ENCODE measurements at regions not wholly inside any gene's neighbourhood (a gene's known extent, or its start where the extent isn't known, plus 50 kb on each side); places are given as distances from the start of the nearest gene placed in this dataset.
"Not testable (repeated sequence)": the region's sequence is repeated elsewhere in the genome, so short reads cannot be mapped to it uniquely, and the experiment has no call there.

- H3K4me3 ChIP-seq (ENCODE audit: severe bottlenecking) = no peak overlapping the region
These were observed 634.7 kb downstream of the UQCRFS1 start for GRCh38 chr19:28578208-28578607.

GRCh38 chr19:28577666-28578065 lies 635.3 kb downstream of the UQCRFS1 start:
- ATAC-seq (ENCODE audit: low read depth) (no peak), DNase-seq (ENCODE audit: low spot score) (no peak)
- Histone ChIP-seq H3K27me3 (ENCODE audit: insufficient read depth, poor library complexity, severe bottlenecking) (no peaks in the 10 kb centered on the region), H3K36me3 (ENCODE audit: low read depth) (no peaks in the 10 kb centered on the region), H3K9me3 (ENCODE audit: severe bottlenecking) (no peaks in the 10 kb centered on the region), H3K27ac (ENCODE audit: poor library complexity, severe bottlenecking) (no peak overlapping the region), H3K4me3 (ENCODE audit: severe bottlenecking) (no peak overlapping the region), H3K4me1 (ENCODE audit: insufficient read depth, poor library complexity, severe bottlenecking) (no peaks in the 10 kb centered on the region)
- TF ChIP-seq CTCF (IDR thresholded peaks at IDR 0.05; ENCODE audit: poor library complexity, severe bottlenecking) = no peak

More at GRCh38 chr19:28578208-28578607, 634.7 kb downstream of the UQCRFS1 start:
- Histone ChIP-seq H3K27ac (ENCODE audit: poor library complexity, severe bottlenecking) (no peak overlapping the region), H3K36me3 (ENCODE audit: low read depth) (no peaks in the 10 kb centered on the region), H3K27me3 (ENCODE audit: insufficient read depth, poor library complexity, severe bottlenecking) (no peaks in the 10 kb centered on the region), H3K9me3 (ENCODE audit: severe bottlenecking) (no peaks in the 10 kb centered on the region), H3K4me1 (ENCODE audit: insufficient read depth, poor library complexity, severe bottlenecking) (no peaks in the 10 kb centered on the region)
- no peak for DNase-seq (ENCODE audit: low spot score)
- no peak for TF ChIP-seq CTCF (IDR thresholded peaks at IDR 0.05; ENCODE audit: poor library complexity, severe bottlenecking)
- ATAC-seq (ENCODE audit: low read depth) = no peak

GRCh38 chr19:28577233-28577632 lies 635.7 kb downstream of the UQCRFS1 start:
- no peaks in the 10 kb centered on the region for H3K4me1 ChIP-seq (ENCODE audit: insufficient read depth, poor library complexity, severe bottlenecking)
- no peaks in the 10 kb centered on the region for H3K36me3 ChIP-seq (ENCODE audit: low read depth)
- H3K27ac ChIP-seq (ENCODE audit: poor library complexity, severe bottlenecking) = no peak overlapping the region
- no peak for TF ChIP-seq CTCF (IDR thresholded peaks at IDR 0.05; ENCODE audit: poor library complexity, severe bottlenecking)
- ATAC-seq (ENCODE audit: low read depth) = no peak
- no peak overlapping the region for H3K4me3 ChIP-seq (ENCODE audit: severe bottlenecking)
- DNase-seq (ENCODE audit: low spot score) = no peak
- H3K27me3 ChIP-seq (ENCODE audit: insufficient read depth, poor library complexity, severe bottlenecking) = no peaks in the 10 kb centered on the region
- H3K9me3 ChIP-seq (ENCODE audit: severe bottlenecking) = no peaks in the 10 kb centered on the region

GRCh38 chr19:28575816-28576215 lies 637.1 kb downstream of the UQCRFS1 start:
- Histone ChIP-seq H3K27me3 (ENCODE audit: insufficient read depth, poor library complexity, severe bottlenecking) (no peaks in the 10 kb centered on the region), H3K9me3 (ENCODE audit: severe bottlenecking) (no peaks in the 10 kb centered on the region), H3K4me1 (ENCODE audit: insufficient read depth, poor library complexity, severe bottlenecking) (no peaks in the 10 kb centered on the region), H3K36me3 (ENCODE audit: low read depth) (no peaks in the 10 kb centered on the region), H3K4me3 (ENCODE audit: severe bottlenecking) (no peak overlapping the region), H3K27ac (ENCODE audit: poor library complexity, severe bottlenecking) (no peak overlapping the region)
- DNase-seq (ENCODE audit: low spot score) (no peak), ATAC-seq (ENCODE audit: low read depth) (no peak)
- TF ChIP-seq CTCF (IDR thresholded peaks at IDR 0.05; ENCODE audit: poor library complexity, severe bottlenecking) = no peak

GRCh38 chr19:28575312-28575711 lies 637.6 kb downstream of the UQCRFS1 start:
- not testable (repeated sequence) for H3K36me3 ChIP-seq (ENCODE audit: low read depth); H3K4me3 ChIP-seq (ENCODE audit: severe bottlenecking); H3K27ac ChIP-seq (ENCODE audit: poor library complexity, severe bottlenecking); ATAC-seq (ENCODE audit: low read depth); DNase-seq (ENCODE audit: low spot score); H3K4me1 ChIP-seq (ENCODE audit: insufficient read depth, poor library complexity, severe bottlenecking); H3K27me3 ChIP-seq (ENCODE audit: insufficient read depth, poor library complexity, severe bottlenecking); H3K9me3 ChIP-seq (ENCODE audit: severe bottlenecking)
